Neuronal stem cell (in vitro differentiated cells): ENCODE measurements at regions not wholly inside any gene's neighbourhood (a gene's known extent, or its start where the extent isn't known, plus 50 kb on each side); places are given as distances from the start of the nearest gene placed in this dataset.

Experiments
- DNase-seq: peaks from one replicate; pipeline ENCODE4 v3.0.0-alpha.2; 2013; ENCODE audit warnings: low spot score
- H2AFZ ChIP-seq: one replicate; pipeline ENCODE4 v1.6.1; 2013; ENCODE audit warnings: mild to moderate bottlenecking, low read length, inconsistent platforms
- H2AK5ac ChIP-seq: 2 replicates; pipeline ENCODE4 v1.6.1; 2013; ENCODE audit warnings: low read depth, mild to moderate bottlenecking, inconsistent platforms, low read length, moderate library complexity, mixed read lengths
- H2BK120ac ChIP-seq: 2 replicates; pipeline ENCODE4 v1.6.1; 2013; ENCODE audit warnings: low read depth, mild to moderate bottlenecking, inconsistent platforms, low read length, moderate library complexity, mixed read lengths
- H2BK12ac ChIP-seq: one replicate; pipeline ENCODE4 v1.6.1; 2013; ENCODE audit warnings: low read length, inconsistent platforms
- H2BK15ac ChIP-seq: 2 replicates; pipeline ENCODE4 v1.6.1; 2013; ENCODE audit warnings: mild to moderate bottlenecking, low read length, inconsistent platforms, mixed read lengths
- H2BK5ac ChIP-seq: one replicate; pipeline ENCODE4 v1.6.1; 2013; ENCODE audit warnings: inconsistent platforms, mild to moderate bottlenecking, low read length, moderate library complexity
- H3K14ac ChIP-seq: one replicate; pipeline ENCODE4 v1.6.1; 2013; ENCODE audit warnings: low read length, inconsistent platforms
- H3K18ac ChIP-seq: 2 replicates; pipeline ENCODE4 v1.6.1; 2013; ENCODE audit warnings: low read length, inconsistent platforms
- H3K23ac ChIP-seq: 2 replicates; pipeline ENCODE4 v1.6.1; 2013; ENCODE audit warnings: low read depth, mild to moderate bottlenecking, mixed read lengths, low read length, inconsistent platforms; ENCODE audit not compliant: poor library complexity
- H3K27ac ChIP-seq: replicated peaks from 3 replicates; pipeline ENCODE4 v1.5.1; 2013; ENCODE audit warnings: low read length, inconsistent platforms
- H3K27me3 ChIP-seq, 3 experiments: 2 replicates each; pipeline ENCODE4 v1.6.1; 2013; ENCODE audit warnings: low read length in 3 of 3, mild to moderate bottlenecking in 2 of 3, inconsistent platforms in 1 of 3, low read depth in 1 of 3, mixed read lengths in 1 of 3, moderate library complexity in 1 of 3; ENCODE audit not compliant: control insufficient read depth in 3 of 3, insufficient read depth in 3 of 3
- H3K36me3 ChIP-seq, 2 donors: replicated peaks in 1 of 2; 2 replicates each; pipeline ENCODE4 v1.6.1; 2013; ENCODE audit warnings: low read length in 2 of 2; ENCODE audit not compliant: control insufficient read depth in 2 of 2, insufficient read depth in 2 of 2
- H3K4ac ChIP-seq: 2 replicates; pipeline ENCODE4 v1.6.1; 2013; ENCODE audit warnings: inconsistent platforms, mild to moderate bottlenecking, low read length, moderate library complexity
- H3K4me1 ChIP-seq, 2 donors: 1 replicate in 1 of 2; 2 replicates in 1 of 2; pipeline ENCODE4 v1.6.1; 2013; ENCODE audit warnings: low read length in 2 of 2, low read depth in 1 of 2; ENCODE audit not compliant: control insufficient read depth in 2 of 2, insufficient read depth in 1 of 2
- H3K4me2 ChIP-seq: one replicate; pipeline ENCODE4 v1.6.1; 2013; ENCODE audit warnings: mild to moderate bottlenecking, low read length, inconsistent platforms; ENCODE audit not compliant: insufficient read depth, poor library complexity, severe bottlenecking
- H3K4me3 ChIP-seq, 2 donors: 2 replicates each; pipeline ENCODE4 v1.5.1; 2013; ENCODE audit warnings: low read length in 2 of 2, mild to moderate bottlenecking in 2 of 2, inconsistent platforms in 1 of 2, moderate library complexity in 1 of 2
- H3K79me1 ChIP-seq: one replicate; pipeline ENCODE4 v1.6.1; 2013; ENCODE audit warnings: low read depth, mild to moderate bottlenecking, inconsistent platforms, low read length, moderate library complexity
- H3K9ac ChIP-seq: one replicate; pipeline ENCODE4 v1.6.1; 2013; ENCODE audit warnings: mild to moderate bottlenecking, low read depth, low read length, inconsistent platforms; ENCODE audit not compliant: poor library complexity
- H3K9me3 ChIP-seq, 2 donors: replicated peaks in 1 of 2; 2 replicates each; pipeline versions ENCODE3 to v1.6.1; 2013; ENCODE audit warnings: low read length in 2 of 2, mild to moderate bottlenecking in 2 of 2, inconsistent platforms in 1 of 2, low read depth in 1 of 2, mixed read lengths in 1 of 2, moderate library complexity in 1 of 2; ENCODE audit not compliant: control insufficient read depth in 2 of 2, insufficient read depth in 1 of 2
- H4K8ac ChIP-seq: one replicate; pipeline ENCODE4 v1.6.1; 2013; ENCODE audit warnings: low read depth, mild to moderate bottlenecking, inconsistent platforms, low read length, moderate library complexity
- H4K91ac ChIP-seq: one replicate; pipeline ENCODE4 v1.6.1; 2013; ENCODE audit warnings: low read length, low read depth, mild to moderate bottlenecking, inconsistent platforms; ENCODE audit not compliant: poor library complexity
- WGBS, 2 donors: extraction: QIAGEN DNeasy Blood & Tissue Kit; methylation state at CpG; one replicate each; pipeline ENCODE4 v1.1.7; 2013; ENCODE audit warnings: missing lambda C conversion rate in 2 of 2, mixed read lengths in 1 of 2; ENCODE audit not compliant: insufficient read length in 2 of 2, insufficient replicate concordance in 1 of 2; ENCODE audit errors: extremely low coverage in 2 of 2; 5-methylcytosine and 5-hydroxymethylcytosine counted together

- H3K36me3 ChIP-seq = no peaks in the 10 kb centered on the region
- H3K27ac ChIP-seq = no peak overlapping the region
These were observed 119.2 kb upstream of the TMEM18 start for GRCh38 chr2:796141-796985.

GRCh38 chr2:795531-796041, 118.4 kb upstream of the TMEM18 start:
- H3K23ac ChIP-seq = no peak overlapping the region
- peak overlapping the region in 1 of 2 donors; percentile 9 for H3K4me3 ChIP-seq
- WGBS, 2 donors = no CpG with 5 or more reads among the region's 18 CpGs

More at GRCh38 chr2:796141-796985, 119.2 kb upstream of the TMEM18 start:
- Histone ChIP-seq H3K9ac (no peak overlapping the region), H2BK15ac (no peak overlapping the region), H3K23ac (no peak overlapping the region), H2BK120ac (no peak overlapping the region), H3K4me1 (no peaks in the 10 kb centered on the region), H3K27me3 (no peaks in the 10 kb centered on the region), H3K18ac (peak overlapping the region; percentile 55), H3K4me2 (no peak overlapping the region), H4K91ac (no peak overlapping the region), H4K8ac (no peak overlapping the region), H2BK5ac (peak overlapping the region; percentile 61), H3K9me3 (no peaks in the 10 kb centered on the region), H2BK12ac (no peak overlapping the region), H3K79me1 (no peaks in the 10 kb centered on the region), H2AFZ (no peak overlapping the region), H2AK5ac (no peak overlapping the region), H3K14ac (no peak overlapping the region), H3K4ac (no peak overlapping the region), H3K4me3 (no peak overlapping the region)
- DNase-seq = no peak
- WGBS, 2 donors = no CpG with 5 or more reads among the region's 24 CpGs

GRCh38 chr2:794554-795241, 117.5 kb upstream of the TMEM18 start:
- H3K4me3 ChIP-seq = no peak overlapping the region
- H3K18ac ChIP-seq = peak overlapping the region; percentile 81
- H3K4ac ChIP-seq = no peak overlapping the region
- no peak overlapping the region for H3K27ac ChIP-seq
- no peak overlapping the region for H2BK15ac ChIP-seq
- H3K4me2 ChIP-seq = no peak overlapping the region
- H2AK5ac ChIP-seq = no peak overlapping the region
- no CpG with 5 or more reads among the region's 19 CpGs for WGBS, 2 donors
- H2BK12ac ChIP-seq = no peak overlapping the region
- no peak overlapping the region for H2BK5ac ChIP-seq
- H2BK120ac ChIP-seq = no peak overlapping the region
- H3K79me1 ChIP-seq = no peaks in the 10 kb centered on the region
- H3K4me1 ChIP-seq = no peaks in the 10 kb centered on the region
- DNase-seq = no peak
- H3K36me3 ChIP-seq = no peaks in the 10 kb centered on the region
- no peak overlapping the region for H3K23ac ChIP-seq
- H3K27me3 ChIP-seq = no peaks in the 10 kb centered on the region
- no peak overlapping the region for H2AFZ ChIP-seq
- no peak overlapping the region for H3K9ac ChIP-seq
- H4K8ac ChIP-seq = peak overlapping the region; percentile 20
- no peak overlapping the region for H3K14ac ChIP-seq
- H4K91ac ChIP-seq = no peak overlapping the region
- peaks cover 0 to 7% of the 10 kb centered on the region in 2 donors for H3K9me3 ChIP-seq

More at GRCh38 chr2:795531-796041, 118.4 kb upstream of the TMEM18 start:
- no peak overlapping the region for H2BK12ac ChIP-seq
- H2AFZ ChIP-seq = no peak overlapping the region
- no peaks in the 10 kb centered on the region for H3K79me1 ChIP-seq
- H2BK5ac ChIP-seq = no peak overlapping the region
- no peak overlapping the region for H3K14ac ChIP-seq
- no peak overlapping the region for H3K27ac ChIP-seq
- H3K9ac ChIP-seq = peak overlapping the region; percentile 6
- no peaks in the 10 kb centered on the region for H3K27me3 ChIP-seq
- H3K36me3 ChIP-seq = no peaks in the 10 kb centered on the region
- no peak overlapping the region for H2AK5ac ChIP-seq
- H3K4ac ChIP-seq = no peak overlapping the region
- no peaks in the 10 kb centered on the region for H3K4me1 ChIP-seq
- no peak overlapping the region for H4K91ac ChIP-seq
- no peak overlapping the region for H4K8ac ChIP-seq
- DNase-seq = no peak
- H2BK15ac ChIP-seq = no peak overlapping the region
- no peak overlapping the region for H2BK120ac ChIP-seq
- H3K4me2 ChIP-seq = no peak overlapping the region
- H3K9me3 ChIP-seq = no peaks in the 10 kb centered on the region
- H3K18ac ChIP-seq = no peak overlapping the region

- H2BK5ac ChIP-seq = no peak overlapping the region
- no peak overlapping the region for H2AFZ ChIP-seq
- no peak overlapping the region for H2BK12ac ChIP-seq
- DNase-seq = no peak
- no peak overlapping the region for H3K18ac ChIP-seq
- H3K4me2 ChIP-seq = no peak overlapping the region
- no peaks in the 10 kb centered on the region for H3K27me3 ChIP-seq
- H3K23ac ChIP-seq = no peak overlapping the region
- H3K79me1 ChIP-seq = no peaks in the 10 kb centered on the region
- H3K4me1 ChIP-seq = no peaks in the 10 kb centered on the region
- H3K4me3 ChIP-seq = no peak overlapping the region
- no peak overlapping the region for H3K9ac ChIP-seq
- no peak overlapping the region for H3K27ac ChIP-seq
- H4K91ac ChIP-seq = no peak overlapping the region
- H2BK15ac ChIP-seq = no peak overlapping the region
- no peak overlapping the region for H2BK120ac ChIP-seq
- no CpG with 5 or more reads among the region's 7 CpGs for WGBS, 2 donors
- no peak overlapping the region for H3K14ac ChIP-seq
- no peak overlapping the region for H2AK5ac ChIP-seq
- peaks cover 0 to 10% of the 10 kb centered on the region in 2 donors for H3K9me3 ChIP-seq
- no peak overlapping the region for H4K8ac ChIP-seq
- H3K4ac ChIP-seq = no peak overlapping the region
- no peaks in the 10 kb centered on the region for H3K36me3 ChIP-seq
These were observed 116.0 kb upstream of the TMEM18 start for GRCh38 chr2:793236-793635.
